HCT116 (cell line): ENCODE measurements at regions not wholly inside any gene's neighbourhood (a gene's known extent, or its start where the extent isn't known, plus 50 kb on each side); places are given as distances from the start of the nearest gene placed in this dataset.
A peak's percentile ranks its signal among the peaks of the same experiment; 100 is the strongest.

Experiments
- ATAC-seq: fragments of 200-7000 bp; cut with Tn5 transposase; 2 replicates; pipeline ENCODE4 v1.9.1; 2020; ENCODE audit warnings: mild to moderate bottlenecking, moderate library complexity
- BruUV-seq: library from RNA; stranded (reverse); fragments of 400-500 nt; replicated peaks from 2 replicates; lab custom pipeline; 2021; lab: Mats Ljungman, UMichigan
- CTCF ChIA-PET: fragments of 300-600 bp; sonication (Branson Sonifier 250); formaldehyde crosslinking; loops from one replicate; lab custom pipeline; 2021; ENCODE audit warnings: antibody characterized with exemption; lab: Charles Lee
- POLR2A ChIA-PET: fragments of 300-600, 350-600 bp; sonication (Branson Sonifier 250); formaldehyde crosslinking; loops from one replicate; lab custom pipeline; 2021; ENCODE audit warnings: antibody characterized with exemption; lab: Charles Lee
- RAD21 ChIA-PET, 2 experiments: fragments of 300-600 bp; sonication (Branson Sonifier 250); formaldehyde crosslinking; loops; one replicate each; lab custom pipeline; 2023; ENCODE audit warnings: low total read pairs in 2 of 2; ENCODE audit not compliant: uncharacterized antibody in 2 of 2, unreplicated experiment in 2 of 2, low non-redundant PET in 1 of 2; lab: Charles Lee
- DNase-seq: peaks from one replicate; pipeline ENCODE4 v3.0.0-alpha.2; 2010; ENCODE audit warnings: low read depth, low spot score
- H2AFZ ChIP-seq: fragments of 200-600 bp; shearing (Covaris generic), sonication (generic); 2 replicates; pipeline ENCODE4 v1.6.1; 2017; ENCODE audit warnings: low read depth, mixed run types, mixed read lengths, antibody characterized with exemption, low read length; ENCODE audit not compliant: poor library complexity, severe bottlenecking
- H3K27ac ChIP-seq: 2 replicates; pipeline ENCODE4 v1.5.1; 2012; ENCODE audit warnings: low read depth, low read length
- H3K27me3 ChIP-seq: fragments of 200-600 bp; sonication (generic); 2 replicates; pipeline ENCODE4 v1.6.1; 2016; ENCODE audit warnings: mixed run types, low read length, mixed read lengths; ENCODE audit not compliant: insufficient read depth
- H3K36me3 ChIP-seq, 2 experiments: fragments of 200-500 bp in 1 of 2; fragments of 200-600 bp in 1 of 2; sonication (Bioruptor generic) in 1 of 2; sonication (generic) in 1 of 2; 2 replicates each; pipeline versions ENCODE4 v1.5.1 to v1.6.1; 2014 to 2016; ENCODE audit warnings: low read length in 2 of 2, inconsistent platforms in 1 of 2, mixed read lengths in 1 of 2, mixed run types in 1 of 2; ENCODE audit not compliant: insufficient read depth in 2 of 2, control insufficient read depth in 1 of 2
- H3K4me1 ChIP-seq, 2 experiments: fragments of 200-600 bp in 1 of 2; sonication (generic) in 1 of 2; 2 replicates each; pipeline versions ENCODE4 v1.5.1 to v1.6.1; 2012 to 2017; ENCODE audit warnings: low read length in 2 of 2, inconsistent platforms in 1 of 2, mild to moderate bottlenecking in 1 of 2, mixed read lengths in 1 of 2, mixed run types in 1 of 2, moderate library complexity in 1 of 2; ENCODE audit not compliant: insufficient read depth in 2 of 2, control insufficient read depth in 1 of 2
- H3K4me2 ChIP-seq: fragments of 200-600 bp; sonication (generic); 2 replicates; pipeline ENCODE4 v1.6.1; 2017; ENCODE audit warnings: mixed run types, low read length, mixed read lengths
- H3K4me3 ChIP-seq, 2 experiments: fragments of 200-600 bp in 1 of 2; sonication (generic) in 1 of 2; replicated peaks in 1 of 2; 2 replicates each; pipeline ENCODE4 v1.5.1; 2011 to 2016; ENCODE audit warnings: low read length in 2 of 2, control low read depth in 1 of 2, low read depth in 1 of 2, mild to moderate bottlenecking in 1 of 2, mixed read lengths in 1 of 2, mixed run types in 1 of 2
- H3K79me2 ChIP-seq: fragments of 200-600 bp; sonication (generic); 2 replicates; pipeline ENCODE4 v1.6.1; 2017; ENCODE audit warnings: mild to moderate bottlenecking, mixed run types, low read length, moderate library complexity, mixed read lengths; ENCODE audit not compliant: insufficient read depth
- H3K9ac ChIP-seq: fragments of 200-600 bp; sonication (generic); 2 replicates; pipeline ENCODE4 v1.6.1; 2016; ENCODE audit warnings: low read length, mixed read lengths
- H3K9me2 ChIP-seq: fragments of 200-600 bp; sonication (generic), shearing (Covaris generic); 2 replicates; pipeline ENCODE4 v1.6.1; 2017; ENCODE audit warnings: mixed run types, mild to moderate bottlenecking, moderate library complexity; ENCODE audit not compliant: insufficient read depth
- H3K9me3 ChIP-seq, 2 experiments: fragments of 200-500 bp in 1 of 2; fragments of 200-600 bp in 1 of 2; sonication (Bioruptor generic) in 1 of 2; sonication (generic) in 1 of 2; 2 replicates each; pipeline ENCODE4 v1.6.1; 2014 to 2017; ENCODE audit warnings: low read length in 2 of 2, mixed read lengths in 2 of 2, inconsistent platforms in 1 of 2, low read depth in 1 of 2, mild to moderate bottlenecking in 1 of 2, mixed run types in 1 of 2, moderate library complexity in 1 of 2; ENCODE audit not compliant: control insufficient read depth in 1 of 2, insufficient read depth in 1 of 2
- H4K20me1 ChIP-seq: fragments of 200-600 bp; sonication (generic), shearing (Covaris generic); 2 replicates; pipeline ENCODE4 v1.6.1; 2017; ENCODE audit warnings: mixed run types, mild to moderate bottlenecking, moderate library complexity; ENCODE audit not compliant: insufficient read depth
- CBX3 ChIP-seq: IDR thresholded peaks from 2 replicates; pipeline ENCODE4 v1.6.1; 2012; ENCODE audit warnings: low read depth
- CEBPB ChIP-seq: IDR thresholded peaks from 2 replicates; pipeline ENCODE4 v1.6.1; 2012; ENCODE audit warnings: low read depth
- EGR1 ChIP-seq: IDR thresholded peaks from 2 replicates; pipeline ENCODE4 v1.6.1; 2012; ENCODE audit warnings: low read depth
- ELF1 ChIP-seq: IDR thresholded peaks from 2 replicates; pipeline ENCODE4 v1.6.1; 2012; ENCODE audit warnings: low read depth, borderline replicate concordance
- EZH2 ChIP-seq: fragments of 200-600 bp; sonication (generic); IDR thresholded peaks from 2 replicates; pipeline ENCODE4 v1.6.1; 2017; ENCODE audit warnings: antibody characterized with exemption, mixed run types
- FOSL1 ChIP-seq: IDR thresholded peaks from 2 replicates; pipeline ENCODE4 v1.6.1; 2012; ENCODE audit warnings: low read depth
- MAX ChIP-seq: IDR thresholded peaks from 2 replicates; pipeline ENCODE4 v1.6.1; 2012
- POLR2A ChIP-seq: IDR thresholded peaks from 2 replicates; pipeline ENCODE4 v1.7.0; 2011; ENCODE audit warnings: borderline replicate concordance; ENCODE audit not compliant: insufficient read depth, insufficient read length; ENCODE audit errors: extremely low read depth
- REST ChIP-seq: IDR thresholded peaks from 2 replicates; pipeline ENCODE4 v1.6.1; 2012; ENCODE audit warnings: low read depth
- SIN3A ChIP-seq: IDR thresholded peaks from 2 replicates; pipeline ENCODE4 v1.6.1; 2012; ENCODE audit warnings: low read depth
- SP1 ChIP-seq: IDR thresholded peaks from 2 replicates; pipeline ENCODE4 v1.6.1; 2012; ENCODE audit warnings: low read depth
- SRF ChIP-seq: IDR thresholded peaks from 2 replicates; pipeline ENCODE4 v1.6.1; 2012; ENCODE audit warnings: low read depth
- YY1 ChIP-seq: IDR thresholded peaks from 2 replicates; pipeline ENCODE4 v1.6.1; 2011; ENCODE audit warnings: low read length, low read depth, moderate library complexity, mild to moderate bottlenecking; ENCODE audit not compliant: insufficient replicate concordance; ENCODE audit errors: extremely low read depth
- ZFX ChIP-seq: fragments of 450-650 bp; IDR thresholded peaks from 2 replicates; pipeline ENCODE4 v1.6.1; 2017
- ZNF274 ChIP-seq: fragments of 200-500 bp; sonication (Bioruptor generic); IDR thresholded peaks from 2 replicates; pipeline ENCODE4 v1.6.1; 2014; ENCODE audit warnings: mild to moderate bottlenecking, low read depth, low read length, inconsistent platforms
- intact Hi-C: fragments of 100-400 bp; cut with micrococcal nuclease; formaldehyde crosslinking; loops from 2 replicates; pipeline ENCODE4 v1.10.0; 2022
- TF ChIP-seq, protein P1 (sequence below): IDR thresholded peaks from 2 replicates; pipeline ENCODE4 v1.6.1; 2012
- TF ChIP-seq, protein P2 (sequence below), 3 experiments: fragments of 200-600 bp in 1 of 3; sonication (generic) in 1 of 3; IDR thresholded peaks in 2 of 3; conservative IDR thresholded peaks in 1 of 3; 2 replicates each; pipeline ENCODE4 v1.5.1; 2012 to 2017; ENCODE audit warnings: low read depth in 2 of 3, low read length in 2 of 3, antibody characterized with exemption in 1 of 3, borderline replicate concordance in 1 of 3, control low read depth in 1 of 3, mild to moderate bottlenecking in 1 of 3, mixed read lengths in 1 of 3, mixed run types in 1 of 3, moderate library complexity in 1 of 3; ENCODE audit not compliant: insufficient read depth in 1 of 3

- no peaks in the 10 kb centered on the region for H3K79me2 ChIP-seq
- ChIA-PET POLR2A (no interaction called here), CTCF (interaction anchor here (0.9 kb wide), 1 partner anchor 8 kb away, joined by 3 read pairs; no protein-coding TSS in a partner anchor), RAD21 (no interaction called here)
- BruUV-seq: no TSS peak
- DNase-seq (no peak), ATAC-seq (peak; percentile 25; the same call in 1 of the 2 replicates)
- H3K4me2 ChIP-seq: peak overlapping the region; percentile 30; the same call in 1 of the 2 replicates
- no peak overlapping the region for H3K4me3 ChIP-seq
- peaks cover 4% of the 10 kb centered on the region; the same call in 1 of the 2 replicates for H3K27me3 ChIP-seq
- no peak overlapping the region for H3K27ac ChIP-seq
- H2AFZ ChIP-seq: no peak overlapping the region
- intact Hi-C loops: no loop called here
- no peaks in the 10 kb centered on the region for H4K20me1 ChIP-seq
- H3K9me2 ChIP-seq: 0 out of 2 replicates have a peak, but pooled peaks cover 3% of the 10 kb centered on the region
- TF ChIP-seq SP1: no peak
- no peak for TF ChIP-seq REST
- TF ChIP-seq EGR1: no peak
- no peak for TF ChIP-seq ELF1
- TF ChIP-seq FOSL1: no peak
- TF ChIP-seq MAX: no peak
- no peak for TF ChIP-seq YY1
- no peak for TF ChIP-seq ZFX
- no peak for TF ChIP-seq CBX3
- TF ChIP-seq, protein P1, sequence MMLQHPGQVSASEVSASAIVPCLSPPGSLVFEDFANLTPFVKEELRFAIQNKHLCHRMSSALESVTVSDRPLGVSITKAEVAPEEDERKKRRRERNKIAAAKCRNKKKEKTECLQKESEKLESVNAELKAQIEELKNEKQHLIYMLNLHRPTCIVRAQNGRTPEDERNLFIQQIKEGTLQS: no peak
- TF ChIP-seq POLR2A: no peak
- no peak for TF ChIP-seq CEBPB
- TF ChIP-seq SIN3A: no peak
- no peak for TF ChIP-seq ZNF274
- TF ChIP-seq, protein P2, sequence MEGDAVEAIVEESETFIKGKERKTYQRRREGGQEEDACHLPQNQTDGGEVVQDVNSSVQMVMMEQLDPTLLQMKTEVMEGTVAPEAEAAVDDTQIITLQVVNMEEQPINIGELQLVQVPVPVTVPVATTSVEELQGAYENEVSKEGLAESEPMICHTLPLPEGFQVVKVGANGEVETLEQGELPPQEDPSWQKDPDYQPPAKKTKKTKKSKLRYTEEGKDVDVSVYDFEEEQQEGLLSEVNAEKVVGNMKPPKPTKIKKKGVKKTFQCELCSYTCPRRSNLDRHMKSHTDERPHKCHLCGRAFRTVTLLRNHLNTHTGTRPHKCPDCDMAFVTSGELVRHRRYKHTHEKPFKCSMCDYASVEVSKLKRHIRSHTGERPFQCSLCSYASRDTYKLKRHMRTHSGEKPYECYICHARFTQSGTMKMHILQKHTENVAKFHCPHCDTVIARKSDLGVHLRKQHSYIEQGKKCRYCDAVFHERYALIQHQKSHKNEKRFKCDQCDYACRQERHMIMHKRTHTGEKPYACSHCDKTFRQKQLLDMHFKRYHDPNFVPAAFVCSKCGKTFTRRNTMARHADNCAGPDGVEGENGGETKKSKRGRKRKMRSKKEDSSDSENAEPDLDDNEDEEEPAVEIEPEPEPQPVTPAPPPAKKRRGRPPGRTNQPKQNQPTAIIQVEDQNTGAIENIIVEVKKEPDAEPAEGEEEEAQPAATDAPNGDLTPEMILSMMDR (IDR thresholded peaks at IDR 0.05 in 2 of 3, conservative IDR thresholded peaks at IDR 0.05 in 1 of 3; ENCODE audit: borderline replicate concordance in 1 of 3, insufficient read depth in 1 of 3, low read depth in 2 of 3, low read length in 2 of 3): no peak
- no peak for TF ChIP-seq EZH2
- no peak for TF ChIP-seq SRF
- peaks cover 0 to 10% of the 10 kb centered on the region in 2 experiments; a peak in 1 of 4 replicates for H3K4me1 ChIP-seq
- H3K9ac ChIP-seq: no peak overlapping the region
- no peaks in the 10 kb centered on the region for H3K36me3 ChIP-seq
- H3K9me3 ChIP-seq: no peaks in the 10 kb centered on the region
Measured at GRCh38 chr3:124529826-124530571, 200.3 kb upstream of the UMPS start.
